HepG2 (cell line): ENCODE measurements at regions not wholly inside any gene's neighbourhood (a gene's known extent, or its start where the extent isn't known, plus 50 kb on each side); places are given as distances from the start of the nearest gene placed in this dataset.

Experiments
- ATAC-seq: fragments of 200-7000 bp; cut with Tn5 transposase; 3 replicates; pipeline ENCODE4 v1.9.1; 2020; ENCODE audit warnings: mild to moderate bottlenecking, moderate library complexity
- BruUV-seq: library from RNA; stranded (reverse); fragments of 400-500 nt; replicated peaks from 2 replicates; lab custom pipeline; 2021; lab: Mats Ljungman, UMichigan
- CTCF ChIA-PET: fragments of 300-600 bp; formaldehyde crosslinking; extraction: SDS; loops from one replicate; lab custom pipeline; 2021; ENCODE audit warnings: low total read pairs, inconsistent platforms, low intra/inter-chr PET ratio; lab: Yijun Ruan, JAX
- POLR2A ChIA-PET: fragments of 350-600 bp; sonication (Branson Sonifier 250); formaldehyde crosslinking; loops from one replicate; lab custom pipeline; 2020; ENCODE audit warnings: antibody characterized with exemption, inconsistent platforms; lab: Yijun Ruan, JAX
- DNase-seq: peaks from one replicate; pipeline ENCODE4 v3.0.0-alpha.2; 2015; ENCODE audit warnings: low spot score
- FAIRE-seq: peaks from 3 replicates; lab custom pipeline; 2011; peaks lifted over from hg19 to GRCh38; lab: Jason Lieb, UNC
- H2AFZ ChIP-seq: one replicate; pipeline ENCODE4 v1.6.1; 2011; ENCODE audit warnings: low read length, inconsistent platforms
- H3K27ac ChIP-seq: fragments of 300-600 bp; 3 replicates; pipeline ENCODE4 v1.8.0; 2011; ENCODE audit warnings: mixed run types, mild to moderate bottlenecking, mixed read lengths, low read length, inconsistent platforms; ENCODE audit not compliant: insufficient read depth; ENCODE audit errors: extremely low read length
- H3K27me3 ChIP-seq, 2 experiments: fragments of 200-600 bp in 1 of 2; 2 replicates in 1 of 2; 3 replicates in 1 of 2; pipeline versions ENCODE4 v1.6.0 to v1.8.0; 2011; ENCODE audit warnings: low read length in 2 of 2, mild to moderate bottlenecking in 2 of 2, moderate library complexity in 2 of 2, inconsistent platforms in 1 of 2; ENCODE audit not compliant: insufficient read depth in 2 of 2, control insufficient read depth in 1 of 2
- H3K36me3 ChIP-seq, 2 experiments: fragments of 200-600 bp in 1 of 2; replicated peaks in 1 of 2; 2 replicates in 1 of 2; 3 replicates in 1 of 2; pipeline versions ENCODE4 v1.5.1 to v1.8.0; 2011; ENCODE audit warnings: low read length in 2 of 2, inconsistent platforms in 1 of 2; ENCODE audit not compliant: insufficient read depth in 2 of 2, control insufficient read depth in 1 of 2
- H3K4me1 ChIP-seq: 2 replicates; pipeline ENCODE4 v1.5.1; 2012; ENCODE audit warnings: low read length, inconsistent platforms; ENCODE audit not compliant: insufficient read depth
- H3K4me2 ChIP-seq: 2 replicates; pipeline ENCODE4 v1.6.0; 2011; ENCODE audit warnings: low read depth, low read length, inconsistent platforms
- H3K4me3 ChIP-seq, 3 experiments: fragments of 200-600 bp in 1 of 3; sonication (generic), shearing (Covaris generic) in 1 of 3; replicated peaks in 1 of 3; 2 replicates each; pipeline ENCODE4 v1.5.1; 2011 to 2016; ENCODE audit warnings: low read length in 3 of 3, inconsistent platforms in 2 of 3, low read depth in 2 of 3, mild to moderate bottlenecking in 2 of 3, control low read depth in 1 of 3, mixed read lengths in 1 of 3; ENCODE audit not compliant: insufficient read depth in 1 of 3
- H3K79me2 ChIP-seq: one replicate; pipeline ENCODE4 v1.6.1; 2011; ENCODE audit warnings: low read length, inconsistent platforms; ENCODE audit not compliant: insufficient read depth
- H3K9ac ChIP-seq: 2 replicates; pipeline ENCODE4 v1.6.0; 2011; ENCODE audit warnings: mild to moderate bottlenecking, low read depth, low read length, inconsistent platforms; ENCODE audit not compliant: insufficient read depth
- H3K9me3 ChIP-seq: 2 replicates; pipeline ENCODE4 v1.5.1; 2012; ENCODE audit warnings: mild to moderate bottlenecking, low read length
- H4K20me1 ChIP-seq: 2 replicates; pipeline ENCODE4 v1.6.0; 2011; ENCODE audit warnings: inconsistent platforms, mild to moderate bottlenecking, low read length, moderate library complexity; ENCODE audit not compliant: insufficient read depth
- CHD2 ChIP-seq: IDR thresholded peaks from 2 replicates; pipeline ENCODE4 v1.6.1; 2011; ENCODE audit warnings: low read depth, low read length, improper control_type of control experiment
- GFI1 ChIP-seq: sonication (generic); formaldehyde crosslinking; IDR thresholded peaks from 2 replicates; pipeline ENCODE4 v1.5.0; 2020; ENCODE audit warnings: missing genetic modification reagents, mild to moderate bottlenecking, borderline replicate concordance
- HDAC1 ChIP-seq: sonication (generic); formaldehyde crosslinking; IDR thresholded peaks from 2 replicates; pipeline ENCODE4 v1.5.1; 2020; ENCODE audit warnings: mild to moderate bottlenecking, missing genetic modification reagents
- HNRNPLL ChIP-seq: fragments of 200-400 bp; formaldehyde crosslinking; IDR thresholded peaks from 2 replicates; pipeline ENCODE4 v1.6.1; 2017; ENCODE audit warnings: mild to moderate bottlenecking, low read depth, low read length; ENCODE audit not compliant: poor library complexity, severe bottlenecking
- JUNB ChIP-seq: sonication (generic); formaldehyde crosslinking; IDR thresholded peaks from 2 replicates; pipeline ENCODE4 v1.8.0; 2022; ENCODE audit warnings: missing genetic modification reagents, mild to moderate bottlenecking, borderline replicate concordance
- MBD4 ChIP-seq: IDR thresholded peaks from 2 replicates; pipeline ENCODE4 v1.6.1; 2012; ENCODE audit warnings: low read length, inconsistent platforms, borderline replicate concordance
- ZMYM2 ChIP-seq: sonication (generic); formaldehyde crosslinking; IDR thresholded peaks from 2 replicates; pipeline ENCODE4 v1.8.0; 2022; ENCODE audit warnings: mild to moderate bottlenecking, missing genetic modification reagents
- ZNF121 ChIP-seq: sonication (generic); formaldehyde crosslinking; IDR thresholded peaks from 2 replicates; pipeline ENCODE4 v1.5.0; 2020; ENCODE audit warnings: mild to moderate bottlenecking, missing genetic modification reagents
- ZNF567 ChIP-seq: sonication (generic); formaldehyde crosslinking; IDR thresholded peaks from 2 replicates; pipeline ENCODE4 v1.8.1; 2023; ENCODE audit warnings: mild to moderate bottlenecking, missing genetic modification reagents, borderline replicate concordance
- WGBS: methylation state at CpG from one replicate; pipeline ENCODE4 v1.1.6; 2017; ENCODE audit warnings: low lambda C conversion rate; 5-methylcytosine and 5-hydroxymethylcytosine counted together
- in situ Hi-C: cut with HindIII; loops from 2 replicates; pipeline ENCODE4 v1.10.0; 2017; ENCODE audit warnings: low pct_unique_long_range_greater_than_20kb; ENCODE audit not compliant: extremely low pct_ligation_motif_present
- intact Hi-C: fragments of 100-400 bp; cut with micrococcal nuclease; formaldehyde crosslinking; loops from one replicate; pipeline ENCODE4 v1.10.0; 2022; ENCODE audit not compliant: unreplicated experiment
- TF ChIP-seq, protein P1 (sequence below): sonication (generic); formaldehyde crosslinking; IDR thresholded peaks from 2 replicates; pipeline ENCODE4 v1.9.0; 2021; ENCODE audit warnings: missing genetic modification reagents, mild to moderate bottlenecking, borderline replicate concordance
- TF ChIP-seq, protein P2 (sequence below): IDR thresholded peaks from 2 replicates; pipeline ENCODE4 v1.6.1; 2016; ENCODE audit warnings: missing genetic modification reagents, missing compliant biosample characterization
- TF ChIP-seq, protein P3 (sequence below): sonication (generic); formaldehyde crosslinking; IDR thresholded peaks from 2 replicates; pipeline ENCODE4 v1.4.0; 2020; ENCODE audit warnings: missing genetic modification reagents, borderline replicate concordance

DNA sequence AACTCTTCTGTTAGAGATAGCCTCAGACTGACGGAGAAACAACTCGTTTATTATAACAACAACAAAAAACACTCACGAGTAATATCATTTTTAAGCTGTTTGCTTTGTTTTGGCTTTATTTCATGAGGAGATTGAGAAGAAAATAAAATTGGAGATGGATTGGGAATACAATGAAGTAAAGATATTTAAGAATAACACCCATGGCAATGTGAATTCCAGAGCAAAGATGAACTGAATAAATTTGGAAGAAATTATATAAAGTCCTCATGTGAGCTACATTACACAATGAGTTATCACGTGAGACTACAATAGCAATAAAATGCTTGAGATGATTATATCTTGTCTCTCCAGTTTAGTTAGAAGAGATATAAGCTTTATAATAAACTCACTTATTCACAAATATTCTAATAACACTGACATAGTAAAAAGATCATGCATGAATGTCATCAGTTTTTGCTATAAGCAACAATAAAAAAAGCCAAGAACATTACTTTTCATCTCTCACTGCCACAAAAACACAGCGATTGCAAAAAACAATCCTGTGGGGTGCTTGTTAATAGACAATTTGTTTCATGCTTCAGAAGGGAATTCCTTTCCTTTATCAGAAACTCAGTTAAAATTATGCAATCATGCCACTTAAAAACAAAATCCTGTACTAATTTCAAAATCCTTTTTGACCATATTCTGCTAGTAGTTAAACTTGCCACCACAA, 696.7 kb upstream of the MARCKS start (continued):
- TF ChIP-seq, protein P1, sequence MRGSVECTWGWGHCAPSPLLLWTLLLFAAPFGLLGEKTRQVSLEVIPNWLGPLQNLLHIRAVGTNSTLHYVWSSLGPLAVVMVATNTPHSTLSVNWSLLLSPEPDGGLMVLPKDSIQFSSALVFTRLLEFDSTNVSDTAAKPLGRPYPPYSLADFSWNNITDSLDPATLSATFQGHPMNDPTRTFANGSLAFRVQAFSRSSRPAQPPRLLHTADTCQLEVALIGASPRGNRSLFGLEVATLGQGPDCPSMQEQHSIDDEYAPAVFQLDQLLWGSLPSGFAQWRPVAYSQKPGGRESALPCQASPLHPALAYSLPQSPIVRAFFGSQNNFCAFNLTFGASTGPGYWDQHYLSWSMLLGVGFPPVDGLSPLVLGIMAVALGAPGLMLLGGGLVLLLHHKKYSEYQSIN: no peak
- TF ChIP-seq ZMYM2 (no peak), HDAC1 (CRISPR knock-in tag) (no peak), ZNF121 (no peak)
- TF ChIP-seq, protein P2, sequence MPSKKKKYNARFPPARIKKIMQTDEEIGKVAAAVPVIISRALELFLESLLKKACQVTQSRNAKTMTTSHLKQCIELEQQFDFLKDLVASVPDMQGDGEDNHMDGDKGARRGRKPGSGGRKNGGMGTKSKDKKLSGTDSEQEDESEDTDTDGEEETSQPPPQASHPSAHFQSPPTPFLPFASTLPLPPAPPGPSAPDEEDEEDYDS (CRISPR knock-in tag): no peak

DNA sequence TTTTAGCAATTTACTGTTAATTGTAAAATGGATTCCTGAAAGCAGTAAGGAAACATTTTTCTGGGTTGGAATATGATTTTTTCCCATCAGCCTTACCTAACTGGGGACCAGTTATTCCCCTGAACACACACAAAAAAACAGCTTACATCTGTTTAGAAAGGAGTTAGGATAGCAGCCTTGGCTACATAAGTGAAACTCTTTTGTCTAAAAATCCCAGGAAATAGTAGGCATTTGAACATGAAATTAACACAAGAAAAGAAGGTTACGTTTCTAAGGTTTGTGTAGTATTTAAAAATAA, 696.2 kb upstream of the MARCKS start:
- in situ Hi-C loops: no loop called here
- FAIRE-seq: no peak
- Histone ChIP-seq H3K4me2 (no peak overlapping the region), H3K9me3 (no peaks in the 10 kb centered on the region), H2AFZ (no peak overlapping the region), H3K27me3 (no peaks in the 10 kb centered on the region), H3K79me2 (no peaks in the 10 kb centered on the region), H3K9ac (no peak overlapping the region), H3K36me3 (no peaks in the 10 kb centered on the region), H3K4me3 (no peak overlapping the region), H3K4me1 (no peaks in the 10 kb centered on the region), H3K27ac (no peak overlapping the region), H4K20me1 (no peaks in the 10 kb centered on the region)
- intact Hi-C loops: no loop called here
- no peak for ATAC-seq
- no TSS peak for BruUV-seq
- CTCF ChIA-PET: no interaction called here
- 4% methylated on average over 1 of the region's 1 CpG for WGBS
- no peak for DNase-seq
- POLR2A ChIA-PET: no interaction called here
- TF ChIP-seq JUNB (CRISPR knock-in tag): no peak
- no peak for TF ChIP-seq ZNF567 (CRISPR knock-in tag)
- TF ChIP-seq, protein P3, sequence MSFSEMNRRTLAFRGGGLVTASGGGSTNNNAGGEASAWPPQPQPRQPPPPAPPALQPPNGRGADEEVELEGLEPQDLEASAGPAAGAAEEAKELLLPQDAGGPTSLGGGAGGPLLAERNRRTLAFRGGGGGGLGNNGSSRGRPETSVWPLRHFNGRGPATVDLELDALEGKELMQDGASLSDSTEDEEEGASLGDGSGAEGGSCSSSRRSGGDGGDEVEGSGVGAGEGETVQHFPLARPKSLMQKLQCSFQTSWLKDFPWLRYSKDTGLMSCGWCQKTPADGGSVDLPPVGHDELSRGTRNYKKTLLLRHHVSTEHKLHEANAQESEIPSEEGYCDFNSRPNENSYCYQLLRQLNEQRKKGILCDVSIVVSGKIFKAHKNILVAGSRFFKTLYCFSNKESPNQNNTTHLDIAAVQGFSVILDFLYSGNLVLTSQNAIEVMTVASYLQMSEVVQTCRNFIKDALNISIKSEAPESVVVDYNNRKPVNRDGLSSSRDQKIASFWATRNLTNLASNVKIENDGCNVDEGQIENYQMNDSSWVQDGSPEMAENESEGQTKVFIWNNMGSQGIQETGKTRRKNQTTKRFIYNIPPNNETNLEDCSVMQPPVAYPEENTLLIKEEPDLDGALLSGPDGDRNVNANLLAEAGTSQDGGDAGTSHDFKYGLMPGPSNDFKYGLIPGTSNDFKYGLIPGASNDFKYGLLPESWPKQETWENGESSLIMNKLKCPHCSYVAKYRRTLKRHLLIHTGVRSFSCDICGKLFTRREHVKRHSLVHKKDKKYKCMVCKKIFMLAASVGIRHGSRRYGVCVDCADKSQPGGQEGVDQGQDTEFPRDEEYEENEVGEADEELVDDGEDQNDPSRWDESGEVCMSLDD (CRISPR knock-in tag): no peak
- TF ChIP-seq HNRNPLL: no peak
- no peak for TF ChIP-seq MBD4
- TF ChIP-seq GFI1 (CRISPR knock-in tag): no peak
- no peak for TF ChIP-seq CHD2
